ENCODE measurements at regions not wholly inside any gene's neighbourhood (a gene's known extent, or its start where the extent isn't known, plus 50 kb on each side); places are given as distances from the start of the nearest gene placed in this dataset.

- TF ChIP-seq, protein P1, sequence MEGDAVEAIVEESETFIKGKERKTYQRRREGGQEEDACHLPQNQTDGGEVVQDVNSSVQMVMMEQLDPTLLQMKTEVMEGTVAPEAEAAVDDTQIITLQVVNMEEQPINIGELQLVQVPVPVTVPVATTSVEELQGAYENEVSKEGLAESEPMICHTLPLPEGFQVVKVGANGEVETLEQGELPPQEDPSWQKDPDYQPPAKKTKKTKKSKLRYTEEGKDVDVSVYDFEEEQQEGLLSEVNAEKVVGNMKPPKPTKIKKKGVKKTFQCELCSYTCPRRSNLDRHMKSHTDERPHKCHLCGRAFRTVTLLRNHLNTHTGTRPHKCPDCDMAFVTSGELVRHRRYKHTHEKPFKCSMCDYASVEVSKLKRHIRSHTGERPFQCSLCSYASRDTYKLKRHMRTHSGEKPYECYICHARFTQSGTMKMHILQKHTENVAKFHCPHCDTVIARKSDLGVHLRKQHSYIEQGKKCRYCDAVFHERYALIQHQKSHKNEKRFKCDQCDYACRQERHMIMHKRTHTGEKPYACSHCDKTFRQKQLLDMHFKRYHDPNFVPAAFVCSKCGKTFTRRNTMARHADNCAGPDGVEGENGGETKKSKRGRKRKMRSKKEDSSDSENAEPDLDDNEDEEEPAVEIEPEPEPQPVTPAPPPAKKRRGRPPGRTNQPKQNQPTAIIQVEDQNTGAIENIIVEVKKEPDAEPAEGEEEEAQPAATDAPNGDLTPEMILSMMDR (conservative IDR thresholded peaks at IDR 0.05; ENCODE audit: low read depth, low read length) = no peak
- no peak for TF ChIP-seq POLR2A (IDR thresholded peaks at IDR 0.05; ENCODE audit: low read depth, low read length)
- no peak for TF ChIP-seq CEBPB (IDR thresholded peaks at IDR 0.05; ENCODE audit: low read depth, low read length)
- no peak for TF ChIP-seq SMC3 (IDR thresholded peaks at IDR 0.05; ENCODE audit: low read depth, low read length)
- no peak for TF ChIP-seq MAZ (IDR thresholded peaks at IDR 0.05; ENCODE audit: borderline replicate concordance, low read depth, low read length)
- no peak for TF ChIP-seq BHLHE40 (IDR thresholded peaks at IDR 0.05; ENCODE audit: low read depth, low read length)
- TF ChIP-seq USF2 (IDR thresholded peaks at IDR 0.05; ENCODE audit: low read depth, low read length) = no peak
- TF ChIP-seq, protein P2, sequence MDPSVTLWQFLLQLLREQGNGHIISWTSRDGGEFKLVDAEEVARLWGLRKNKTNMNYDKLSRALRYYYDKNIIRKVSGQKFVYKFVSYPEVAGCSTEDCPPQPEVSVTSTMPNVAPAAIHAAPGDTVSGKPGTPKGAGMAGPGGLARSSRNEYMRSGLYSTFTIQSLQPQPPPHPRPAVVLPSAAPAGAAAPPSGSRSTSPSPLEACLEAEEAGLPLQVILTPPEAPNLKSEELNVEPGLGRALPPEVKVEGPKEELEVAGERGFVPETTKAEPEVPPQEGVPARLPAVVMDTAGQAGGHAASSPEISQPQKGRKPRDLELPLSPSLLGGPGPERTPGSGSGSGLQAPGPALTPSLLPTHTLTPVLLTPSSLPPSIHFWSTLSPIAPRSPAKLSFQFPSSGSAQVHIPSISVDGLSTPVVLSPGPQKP (IDR thresholded peaks at IDR 0.05; ENCODE audit: borderline replicate concordance, low read depth, low read length) = no peak
- TF ChIP-seq FOS (IDR thresholded peaks at IDR 0.05; ENCODE audit: low read depth, low read length) = no peak
- TF ChIP-seq MAFK (IDR thresholded peaks at IDR 0.05; ENCODE audit: low read depth, low read length) = no peak
Measured at GRCh38 chr3:87855211-87855610, 203.6 kb downstream of the CGGBP1 start.

Measured in IMR-90 (cell line).